Activated CD8-positive, alpha-beta memory T cell treated with anti-CD3 and anti-CD28 coated beads, Interleukin-2, amount 10 ng/mL, durations not matched to agents 7 days and 5 days (primary cell): ENCODE measurements at regions not wholly inside any gene's neighbourhood (a gene's known extent, or its start where the extent isn't known, plus 50 kb on each side); places are given as distances from the start of the nearest gene placed in this dataset.

Experiments used
- ATAC-seq: fragments of 150-1000 bp; cut with Tn5 transposase; one replicate; pipeline ENCODE4 v1.10.0; 2021; ENCODE audit warnings: moderate library complexity
- CTCF ChIA-PET: fragments of 350-600 bp; sonication (Branson Sonifier 250); formaldehyde crosslinking; loops from one replicate; lab custom pipeline; 2021; ENCODE audit warnings: antibody characterized with exemption; lab: Charles Lee
- DNase-seq: peaks from one replicate; pipeline ENCODE4 v3.0.0-alpha.2; 2020
- H3K27ac Mint-ChIP-seq: one replicate; pipeline ENCODE4 v1.8.0; 2021; ENCODE audit warnings: mild to moderate bottlenecking, mixed read lengths
- H3K27me3 Mint-ChIP-seq: one replicate; pipeline ENCODE4 v1.8.0; 2021; ENCODE audit warnings: mixed read lengths
- H3K36me3 Mint-ChIP-seq: one replicate; pipeline ENCODE4 v1.8.0; 2021; ENCODE audit warnings: mild to moderate bottlenecking, mixed read lengths
- H3K4me1 Mint-ChIP-seq: one replicate; pipeline ENCODE4 v1.8.0; 2021; ENCODE audit warnings: mixed read lengths
- H3K4me3 Mint-ChIP-seq: one replicate; pipeline ENCODE4 v1.8.0; 2021; ENCODE audit warnings: mild to moderate bottlenecking, moderate library complexity, mixed read lengths
- H3K9me3 Mint-ChIP-seq: one replicate; pipeline ENCODE4 v1.8.0; 2022; ENCODE audit warnings: low read depth, mixed read lengths

DNA sequence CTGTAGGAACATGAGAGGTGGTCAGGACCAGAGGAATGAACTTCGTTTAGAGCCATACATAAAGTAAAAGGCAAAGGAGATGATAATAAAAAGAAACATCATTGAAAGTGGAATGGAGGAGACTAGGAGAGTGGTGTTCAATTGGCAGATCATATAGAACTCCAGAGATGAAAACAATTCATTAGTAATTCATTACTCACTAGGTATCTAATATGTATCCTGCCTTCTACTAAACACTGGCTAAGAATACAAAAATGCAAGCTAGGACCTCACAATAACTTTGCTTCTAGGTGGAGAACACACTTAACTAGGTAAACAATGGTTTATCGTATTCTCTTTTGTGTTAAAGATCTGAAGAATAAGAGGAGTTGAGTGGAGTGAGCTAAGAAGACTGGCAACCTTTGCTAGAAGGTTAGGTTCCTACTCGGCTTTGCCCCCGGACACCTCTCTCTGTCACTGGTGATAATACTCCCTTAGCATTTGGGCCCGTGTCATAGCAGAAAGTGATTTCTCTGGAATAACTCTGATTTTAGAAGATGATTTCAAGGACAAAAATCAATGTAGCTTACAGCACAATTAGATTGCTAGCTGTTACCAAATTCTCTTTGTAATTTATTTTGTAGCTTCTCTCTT lies 88.6 kb upstream of the IFNE start:
- CTCF ChIA-PET, result interaction anchor here (0.7 to 1.9 kb wide), 4 partner anchors 11 to 105 kb away, joined by 3 to 5 read pairs (median 3); no protein-coding TSS in a partner anchor
- no peaks in the 10 kb centered on the region for H3K4me1 Mint-ChIP-seq
- H3K27me3 Mint-ChIP-seq, result peaks cover 33% of the 10 kb centered on the region
- ATAC-seq, result no peak
- no peaks in the 10 kb centered on the region for H3K36me3 Mint-ChIP-seq
- H3K27ac Mint-ChIP-seq, result no peak overlapping the region
- DNase-seq, result no peak
- H3K9me3 Mint-ChIP-seq, result no peaks in the 10 kb centered on the region
- no peak overlapping the region for H3K4me3 Mint-ChIP-seq

- H3K27me3 Mint-ChIP-seq, result peaks cover 13% of the 10 kb centered on the region
- ATAC-seq, result no peak
- H3K9me3 Mint-ChIP-seq, result no peaks in the 10 kb centered on the region
- H3K27ac Mint-ChIP-seq, result no peak overlapping the region
- no peak for DNase-seq
- peaks cover 23% of the 10 kb centered on the region for H3K4me1 Mint-ChIP-seq
- no peaks in the 10 kb centered on the region for H3K36me3 Mint-ChIP-seq
- CTCF ChIA-PET, result interaction anchor here (0.9 to 2.1 kb wide), 2 partner anchors 11 to 15 kb away, joined by 3 to 7 read pairs; no protein-coding TSS in a partner anchor
- H3K4me3 Mint-ChIP-seq, result no peak overlapping the region
Observed at GRCh38 chr9:21574261-21574660, 92.1 kb upstream of the IFNE start.

DNA sequence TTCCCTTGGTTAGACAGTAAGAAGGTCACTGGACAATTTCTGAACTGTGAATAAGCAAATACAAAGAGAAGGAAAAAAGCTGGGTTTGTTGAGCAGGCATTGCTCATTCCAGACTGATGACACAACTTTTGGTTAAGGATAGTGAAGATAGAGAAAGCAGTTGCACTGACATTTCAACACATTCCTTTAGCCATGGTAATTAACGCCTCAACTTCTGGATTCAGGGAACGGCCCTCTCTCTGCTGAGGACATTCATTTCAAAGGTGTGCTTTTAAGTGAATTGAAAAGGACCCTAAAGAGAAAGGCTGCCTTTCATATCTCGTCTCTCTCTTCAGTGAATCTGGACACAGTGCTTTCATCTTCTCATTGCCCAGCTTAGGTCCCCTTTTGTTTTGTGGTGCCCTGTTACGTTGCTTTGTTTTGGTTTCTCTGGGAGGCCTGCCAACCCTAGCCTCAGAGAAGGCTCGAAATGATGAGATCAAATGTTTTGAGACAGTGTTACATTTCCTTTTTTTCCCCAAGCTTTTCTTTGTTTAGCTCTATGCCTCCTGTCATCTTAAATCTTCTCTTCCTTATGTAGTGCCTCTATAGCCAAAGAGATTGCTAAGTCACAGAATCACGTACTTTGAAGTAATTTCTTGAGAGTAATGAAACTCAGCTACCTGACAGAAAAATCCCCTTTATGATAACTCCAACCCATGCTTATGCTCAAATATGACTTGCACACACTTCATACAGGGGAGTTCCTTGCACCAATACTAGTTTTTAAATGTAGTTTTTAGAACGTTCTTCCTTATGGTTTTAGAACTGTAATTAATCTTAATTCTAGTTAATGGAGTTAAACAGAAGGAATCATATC lies 94.4 kb upstream of the IFNE start:
- H3K9me3 Mint-ChIP-seq, result no peaks in the 10 kb centered on the region
- ATAC-seq (peak; percentile 28), DNase-seq (no peak)
- H3K4me1 Mint-ChIP-seq, result peaks cover 33% of the 10 kb centered on the region
- peaks cover 10% of the 10 kb centered on the region for H3K27me3 Mint-ChIP-seq
- CTCF ChIA-PET, result interaction anchor here (1.4 to 1.6 kb wide), 3 partner anchors 9 to 17 kb away, joined by 3 to 6 read pairs (median 6); no protein-coding TSS in a partner anchor
- no peaks in the 10 kb centered on the region for H3K36me3 Mint-ChIP-seq
- no peak overlapping the region for H3K4me3 Mint-ChIP-seq
- peak overlapping the region; percentile 41 for H3K27ac Mint-ChIP-seq

- H3K36me3 Mint-ChIP-seq, result no peaks in the 10 kb centered on the region
Observed at GRCh38 chr9:21579247-21579671, 97.1 kb upstream of the IFNE start.

GRCh38 chr9:21579743-21580142 lies 97.6 kb upstream of the IFNE start:
- Mint-ChIP-seq H3K36me3 (no peaks in the 10 kb centered on the region), H3K9me3 (no peaks in the 10 kb centered on the region), H3K4me1 (peaks cover 41% of the 10 kb centered on the region), H3K4me3 (no peak overlapping the region), H3K27ac (no peak overlapping the region), H3K27me3 (peaks cover 3% of the 10 kb centered on the region)
- CTCF ChIA-PET, result interaction anchor here (1.0 to 1.1 kb wide), 2 partner anchors 20 to 223 kb away, joined by 3 to 5 read pairs; partner anchors contain the start of gene MTAP
- DNase-seq (no peak), ATAC-seq (no peak)

More at GRCh38 chr9:21579247-21579671, 97.1 kb upstream of the IFNE start:
- Mint-ChIP-seq H3K9me3 (no peaks in the 10 kb centered on the region), H3K27ac (peak overlapping the region; percentile 93), H3K27me3 (peaks cover 3% of the 10 kb centered on the region), H3K4me3 (peak overlapping the region; percentile 74), H3K4me1 (peaks cover 41% of the 10 kb centered on the region)
- ATAC-seq (peak; percentile 90), DNase-seq (peak; percentile 84)
- CTCF ChIA-PET, result interaction anchor here (0.6 to 1.1 kb wide), 5 partner anchors 11 to 227 kb away, joined by 3 to 8 read pairs (median 3); partner anchors contain the start of gene MTAP

GRCh38 chr9:21580636-21581378 lies 98.7 kb upstream of the IFNE start:
- Mint-ChIP-seq H3K27me3 (peaks cover 3% of the 10 kb centered on the region), H3K9me3 (no peaks in the 10 kb centered on the region), H3K4me1 (peaks cover 44% of the 10 kb centered on the region), H3K4me3 (no peak overlapping the region), H3K36me3 (no peaks in the 10 kb centered on the region), H3K27ac (peak overlapping the region; percentile 46)
- DNase-seq (no peak), ATAC-seq (no peak)
- CTCF ChIA-PET, result interaction anchor here (0.6 to 1.1 kb wide), 3 partner anchors 21 to 262 kb away, joined by 3 to 5 read pairs (median 3); no protein-coding TSS in a partner anchor

- CTCF ChIA-PET, result no interaction called here
Observed at GRCh38 chr9:21583628-21584377, 101.7 kb upstream of the IFNE start.

GRCh38 chr9:21584890-21585289 lies 102.8 kb upstream of the IFNE start:
- Mint-ChIP-seq H3K36me3 (no peaks in the 10 kb centered on the region), H3K27ac (no peak overlapping the region), H3K4me1 (peaks cover 25% of the 10 kb centered on the region), H3K9me3 (no peaks in the 10 kb centered on the region), H3K4me3 (no peak overlapping the region), H3K27me3 (peaks cover 3% of the 10 kb centered on the region)
- DNase-seq (no peak), ATAC-seq (no peak)
- CTCF ChIA-PET, result interaction anchor here (1.1 to 1.6 kb wide), 3 partner anchors 8 to 13 kb away, joined by 3 to 5 read pairs (median 3); no protein-coding TSS in a partner anchor

More at GRCh38 chr9:21583628-21584377, 101.7 kb upstream of the IFNE start:
- peaks cover 31% of the 10 kb centered on the region for H3K4me1 Mint-ChIP-seq
- ATAC-seq (no peak), DNase-seq (no peak)
- H3K27me3 Mint-ChIP-seq, result peaks cover 3% of the 10 kb centered on the region
- H3K4me3 Mint-ChIP-seq, result no peak overlapping the region
- no peaks in the 10 kb centered on the region for H3K9me3 Mint-ChIP-seq
- no peaks in the 10 kb centered on the region for H3K36me3 Mint-ChIP-seq
- no peak overlapping the region for H3K27ac Mint-ChIP-seq

- DNase-seq (no peak), ATAC-seq (no peak)
- H3K4me3 Mint-ChIP-seq, result no peak overlapping the region
- H3K36me3 Mint-ChIP-seq, result no peaks in the 10 kb centered on the region
- H3K27me3 Mint-ChIP-seq, result no peaks in the 10 kb centered on the region
- no peak overlapping the region for H3K27ac Mint-ChIP-seq
- CTCF ChIA-PET, result interaction anchor here (1.1 to 1.6 kb wide), 4 partner anchors 10 to 173 kb away, joined by 3 to 5 read pairs (median 3); no protein-coding TSS in a partner anchor
- no peaks in the 10 kb centered on the region for H3K9me3 Mint-ChIP-seq
- peaks cover 24% of the 10 kb centered on the region for H3K4me1 Mint-ChIP-seq
Observed at GRCh38 chr9:21585756-21586752, 103.9 kb upstream of the IFNE start.

DNA sequence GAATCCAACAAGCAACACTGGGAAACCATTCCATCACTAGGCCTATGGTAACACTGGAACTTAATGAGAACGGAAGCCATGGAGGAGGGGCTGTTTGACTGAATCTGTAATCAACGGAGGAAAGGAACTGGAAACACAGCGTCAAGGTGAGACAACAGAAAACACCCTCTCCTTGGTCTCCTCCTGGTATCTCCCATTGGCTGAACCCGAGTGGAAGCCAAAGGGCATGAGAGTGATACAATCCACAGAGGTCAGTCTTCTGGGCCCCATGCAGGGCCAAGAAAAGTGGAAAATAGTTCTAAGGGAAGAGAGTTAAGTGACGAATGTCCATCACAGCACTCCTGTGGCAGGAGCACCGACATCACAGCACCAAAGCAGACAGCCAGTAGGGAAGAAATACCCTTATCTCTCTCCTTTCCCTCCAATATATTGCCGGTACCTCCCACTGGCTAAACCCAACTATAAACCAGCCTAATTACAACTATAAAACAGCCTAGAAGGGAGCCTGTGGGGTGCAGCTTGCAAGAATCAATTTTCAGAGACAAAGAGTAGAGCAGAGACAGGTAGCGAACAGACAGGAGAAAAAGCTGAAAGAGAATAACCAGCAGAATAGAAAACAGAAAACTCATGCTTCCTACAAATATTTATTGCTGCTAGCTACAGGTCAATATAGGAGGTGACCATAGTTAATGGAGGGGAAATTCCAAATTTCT lies 107.4 kb upstream of the IFNE start:
- H3K4me3 Mint-ChIP-seq, result no peak overlapping the region
- H3K27me3 Mint-ChIP-seq, result peaks cover 3% of the 10 kb centered on the region
- CTCF ChIA-PET, result interaction anchor here (1.2 kb wide), 1 partner anchor 31 kb away, joined by 4 read pairs; no protein-coding TSS in a partner anchor
- no peak overlapping the region for H3K27ac Mint-ChIP-seq
- DNase-seq (no peak), ATAC-seq (no peak)
- H3K4me1 Mint-ChIP-seq, result peaks cover 29% of the 10 kb centered on the region
- no peaks in the 10 kb centered on the region for H3K9me3 Mint-ChIP-seq
- no peaks in the 10 kb centered on the region for H3K36me3 Mint-ChIP-seq
